DND-41 (cell line): ENCODE measurements at regions not wholly inside any gene's neighbourhood (a gene's known extent, or its start where the extent isn't known, plus 50 kb on each side); places are given as distances from the start of the nearest gene placed in this dataset.

Experiments
- ATAC-seq: fragments of 200-7000 bp; cut with Tn5 transposase; 3 replicates; pipeline ENCODE4 v1.9.1; 2021; ENCODE audit warnings: low read depth; ENCODE audit not compliant: insufficient read depth
- DNase-seq: peaks from one replicate; pipeline ENCODE4 v3.0.0-alpha.2; 2020
- H2AFZ ChIP-seq: 2 replicates; pipeline ENCODE4 v1.6.0; 2012; ENCODE audit warnings: low read depth, low read length
- H3K27ac ChIP-seq: 2 replicates; pipeline ENCODE4 v1.5.1; 2012; ENCODE audit warnings: low read length, inconsistent platforms
- H3K27me3 ChIP-seq: fragments of 200-600 bp; sonication (generic); 2 replicates; pipeline ENCODE4 v1.6.0; 2012; ENCODE audit warnings: low read length, mild to moderate bottlenecking, inconsistent platforms; ENCODE audit not compliant: insufficient read depth, poor library complexity
- H3K36me3 ChIP-seq: 2 replicates; pipeline ENCODE4 v1.5.1; 2012; ENCODE audit warnings: low read length, inconsistent platforms; ENCODE audit not compliant: insufficient read depth
- H3K4me1 ChIP-seq: 2 replicates; pipeline ENCODE4 v1.5.1; 2012; ENCODE audit warnings: mild to moderate bottlenecking, low read length; ENCODE audit not compliant: insufficient read depth
- H3K4me2 ChIP-seq: 2 replicates; pipeline ENCODE4 v1.6.0; 2012; ENCODE audit warnings: mild to moderate bottlenecking, moderate library complexity, low read length, inconsistent platforms; ENCODE audit not compliant: insufficient read depth
- H3K4me3 ChIP-seq, 2 experiments: fragments of 200-600 bp in 1 of 2; shearing (Covaris generic) in 1 of 2; 2 replicates each; pipeline ENCODE4 v1.5.1; 2012 to 2016; ENCODE audit warnings: inconsistent platforms in 2 of 2, low read length in 2 of 2, mild to moderate bottlenecking in 2 of 2, low read depth in 1 of 2, moderate library complexity in 1 of 2
- H3K79me2 ChIP-seq: 2 replicates; pipeline ENCODE4 v1.6.0; 2012; ENCODE audit warnings: low read length, inconsistent platforms; ENCODE audit not compliant: insufficient read depth
- H3K9ac ChIP-seq: 2 replicates; pipeline ENCODE4 v1.6.0; 2012; ENCODE audit warnings: low read depth, mild to moderate bottlenecking, inconsistent platforms, low read length, moderate library complexity
- H3K9me3 ChIP-seq: 2 replicates; pipeline ENCODE4 v1.5.1; 2012; ENCODE audit warnings: low read length, moderate library complexity, mild to moderate bottlenecking, inconsistent platforms; ENCODE audit not compliant: insufficient read depth, severe bottlenecking
- H4K20me1 ChIP-seq: 2 replicates; pipeline ENCODE4 v1.6.0; 2012; ENCODE audit warnings: low read length; ENCODE audit not compliant: insufficient read depth
- EZH2 ChIP-seq: IDR thresholded peaks from 3 replicates; pipeline ENCODE4 v1.6.1; 2012; ENCODE audit warnings: borderline replicate concordance, low read depth, mild to moderate bottlenecking, moderate library complexity, low read length, inconsistent platforms; ENCODE audit not compliant: severe bottlenecking
- TF ChIP-seq, protein P1 (sequence below): IDR thresholded peaks from 2 replicates; pipeline ENCODE4 v1.5.1; 2012; ENCODE audit warnings: borderline replicate concordance, low read length, moderate library complexity, mild to moderate bottlenecking; ENCODE audit not compliant: poor library complexity, severe bottlenecking; ENCODE audit errors: extremely low read depth

DNA sequence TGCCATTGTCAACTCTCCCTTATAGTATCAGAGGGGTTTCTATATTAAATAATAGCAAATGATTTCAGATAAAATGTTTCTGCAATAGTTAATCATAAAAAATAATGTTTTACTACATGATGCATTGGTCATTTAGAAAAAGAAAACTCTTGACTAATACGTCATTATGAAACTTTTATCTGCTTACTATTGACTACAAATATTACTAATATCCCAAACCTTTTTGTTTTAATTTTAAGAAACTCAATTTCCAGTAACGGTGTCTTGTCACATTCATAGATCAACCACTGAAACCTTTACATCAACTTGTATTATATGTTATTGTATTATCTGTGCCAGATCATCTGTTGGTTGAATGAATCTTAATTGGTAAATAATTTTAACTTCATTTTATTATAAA, 482.9 kb upstream of the SLC35B3 start:
- TF ChIP-seq EZH2, result no peak
- TF ChIP-seq, protein P1, sequence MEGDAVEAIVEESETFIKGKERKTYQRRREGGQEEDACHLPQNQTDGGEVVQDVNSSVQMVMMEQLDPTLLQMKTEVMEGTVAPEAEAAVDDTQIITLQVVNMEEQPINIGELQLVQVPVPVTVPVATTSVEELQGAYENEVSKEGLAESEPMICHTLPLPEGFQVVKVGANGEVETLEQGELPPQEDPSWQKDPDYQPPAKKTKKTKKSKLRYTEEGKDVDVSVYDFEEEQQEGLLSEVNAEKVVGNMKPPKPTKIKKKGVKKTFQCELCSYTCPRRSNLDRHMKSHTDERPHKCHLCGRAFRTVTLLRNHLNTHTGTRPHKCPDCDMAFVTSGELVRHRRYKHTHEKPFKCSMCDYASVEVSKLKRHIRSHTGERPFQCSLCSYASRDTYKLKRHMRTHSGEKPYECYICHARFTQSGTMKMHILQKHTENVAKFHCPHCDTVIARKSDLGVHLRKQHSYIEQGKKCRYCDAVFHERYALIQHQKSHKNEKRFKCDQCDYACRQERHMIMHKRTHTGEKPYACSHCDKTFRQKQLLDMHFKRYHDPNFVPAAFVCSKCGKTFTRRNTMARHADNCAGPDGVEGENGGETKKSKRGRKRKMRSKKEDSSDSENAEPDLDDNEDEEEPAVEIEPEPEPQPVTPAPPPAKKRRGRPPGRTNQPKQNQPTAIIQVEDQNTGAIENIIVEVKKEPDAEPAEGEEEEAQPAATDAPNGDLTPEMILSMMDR, result no peak
- Histone ChIP-seq H3K27ac (no peak overlapping the region), H2AFZ (no peak overlapping the region), H3K36me3 (no peaks in the 10 kb centered on the region), H3K9me3 (no peaks in the 10 kb centered on the region), H3K9ac (no peak overlapping the region), H3K4me1 (no peaks in the 10 kb centered on the region), H4K20me1 (no peaks in the 10 kb centered on the region), H3K79me2 (no peaks in the 10 kb centered on the region), H3K4me3 (no peak overlapping the region), H3K4me2 (no peak overlapping the region), H3K27me3 (no peaks in the 10 kb centered on the region)
- ATAC-seq (no peak), DNase-seq (no peak)

DNA sequence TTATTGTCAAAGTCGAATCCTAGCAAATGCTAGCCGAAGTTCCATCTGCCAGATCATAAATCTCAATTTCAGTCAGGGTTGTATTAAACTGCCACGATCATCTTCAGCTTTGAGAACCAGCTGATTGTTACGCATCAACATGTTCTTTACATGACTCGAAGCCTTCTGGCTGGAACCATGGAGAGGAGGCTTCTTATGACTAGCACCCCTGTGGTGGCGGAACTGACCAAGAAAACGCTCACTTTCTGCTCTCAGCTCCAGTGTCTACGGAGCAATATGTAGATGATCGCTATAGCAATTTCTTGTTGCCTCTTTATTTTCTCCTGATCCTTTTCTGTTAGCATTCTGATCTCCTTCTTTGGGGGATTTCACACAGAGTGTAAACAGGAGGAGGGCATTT, 479.4 kb upstream of the SLC35B3 start:
- DNase-seq (no peak), ATAC-seq (no peak)
- Histone ChIP-seq H2AFZ (no peak overlapping the region), H3K4me3 (no peak overlapping the region), H3K27me3 (no peaks in the 10 kb centered on the region), H3K9me3 (no peaks in the 10 kb centered on the region), H3K79me2 (no peaks in the 10 kb centered on the region), H4K20me1 (no peaks in the 10 kb centered on the region), H3K4me2 (no peak overlapping the region), H3K9ac (no peak overlapping the region), H3K36me3 (no peaks in the 10 kb centered on the region), H3K4me1 (no peaks in the 10 kb centered on the region), H3K27ac (no peak overlapping the region)
- TF ChIP-seq, protein P1, result no peak
- TF ChIP-seq EZH2, result no peak

DNA sequence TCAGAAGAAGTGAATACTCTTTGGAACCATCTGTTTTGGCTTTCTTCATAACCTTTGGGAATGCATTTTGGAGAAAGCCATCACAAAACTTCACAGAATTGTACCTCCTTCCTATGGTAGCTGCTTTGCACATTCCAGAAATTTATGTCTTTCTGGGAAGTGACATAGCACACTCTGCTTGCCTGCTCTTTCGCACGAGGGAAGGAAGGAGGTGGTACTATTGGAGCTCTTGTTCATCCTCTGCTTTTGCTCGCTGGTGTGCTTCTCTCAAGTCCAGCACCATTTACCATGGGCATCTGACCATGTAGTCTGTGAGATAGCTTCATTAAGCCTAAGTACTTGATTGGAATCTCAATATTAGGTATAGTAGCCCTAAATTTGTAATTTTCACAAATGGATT, 473.3 kb upstream of the SLC35B3 start:
- Histone ChIP-seq H3K9ac (no peak overlapping the region), H3K4me2 (no peak overlapping the region), H3K27me3 (no peaks in the 10 kb centered on the region), H3K27ac (no peak overlapping the region), H4K20me1 (no peaks in the 10 kb centered on the region), H3K79me2 (no peaks in the 10 kb centered on the region), H3K9me3 (no peaks in the 10 kb centered on the region), H3K4me3 (no peak overlapping the region), H3K36me3 (no peaks in the 10 kb centered on the region), H3K4me1 (no peaks in the 10 kb centered on the region), H2AFZ (no peak overlapping the region)
- TF ChIP-seq, protein P1, result no peak
- TF ChIP-seq EZH2, result no peak
- ATAC-seq (no peak), DNase-seq (no peak)

DNA sequence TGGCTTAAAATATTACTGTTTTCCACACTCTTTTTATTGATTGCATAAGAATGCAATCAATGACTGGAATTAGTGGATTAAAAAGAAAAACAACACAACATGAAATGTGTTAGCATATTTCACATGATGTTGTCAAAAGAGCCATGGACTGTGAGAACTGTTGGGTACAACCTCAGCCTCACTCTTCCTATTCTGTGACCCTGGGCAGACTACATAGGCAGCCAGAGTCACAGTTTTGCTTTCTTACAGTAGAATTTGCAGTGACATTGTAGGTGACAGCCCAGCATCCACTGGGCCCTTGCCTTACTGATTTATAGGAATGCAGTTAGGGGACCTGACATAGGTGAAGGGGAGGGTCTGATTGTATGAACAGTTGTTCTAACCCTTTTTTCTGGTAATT, 471.4 kb upstream of the SLC35B3 start:
- H2AFZ ChIP-seq, result no peak overlapping the region
- TF ChIP-seq, protein P1, result no peak
- no peak for TF ChIP-seq EZH2
- no peaks in the 10 kb centered on the region for H3K79me2 ChIP-seq
- no peak overlapping the region for H3K4me2 ChIP-seq
- ATAC-seq (no peak), DNase-seq (no peak)
- H3K27ac ChIP-seq, result no peak overlapping the region
- H3K4me3 ChIP-seq, result no peak overlapping the region
- no peaks in the 10 kb centered on the region for H3K9me3 ChIP-seq
- no peak overlapping the region for H3K9ac ChIP-seq
- H4K20me1 ChIP-seq, result no peaks in the 10 kb centered on the region
- H3K27me3 ChIP-seq, result no peaks in the 10 kb centered on the region
- no peaks in the 10 kb centered on the region for H3K4me1 ChIP-seq
- no peaks in the 10 kb centered on the region for H3K36me3 ChIP-seq
